ENCODE measurements at regions not wholly inside any gene's neighbourhood (a gene's known extent, or its start where the extent isn't known, plus 50 kb on each side); places are given as distances from the start of the nearest gene placed in this dataset.
"Not testable (repeated sequence)": the region's sequence is repeated elsewhere in the genome, so short reads cannot be mapped to it uniquely, and the experiment has no call there.

DNA sequence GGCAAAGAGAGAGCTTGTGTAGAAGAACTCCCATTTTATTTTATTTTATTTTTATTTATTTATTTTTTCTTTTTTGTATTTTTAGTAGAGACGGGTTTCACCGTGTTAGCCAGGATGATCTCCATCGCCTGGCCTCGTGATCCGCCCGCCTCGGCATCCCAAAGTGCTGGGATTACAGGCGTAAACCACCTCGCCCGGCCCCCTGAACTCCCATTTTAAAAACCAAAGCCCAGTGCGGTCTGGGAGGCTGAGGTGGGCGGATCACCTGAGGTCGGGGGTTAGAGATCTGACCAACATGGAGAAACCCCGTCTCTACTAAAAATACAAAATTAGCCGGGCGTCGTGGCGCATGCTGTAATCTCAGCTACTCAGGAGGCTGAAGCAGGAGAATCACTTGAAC is 267.8 kb upstream of the ZNF804A start:
- not testable (repeated sequence) for DNase-seq (ENCODE audit: low read depth)

DNA sequence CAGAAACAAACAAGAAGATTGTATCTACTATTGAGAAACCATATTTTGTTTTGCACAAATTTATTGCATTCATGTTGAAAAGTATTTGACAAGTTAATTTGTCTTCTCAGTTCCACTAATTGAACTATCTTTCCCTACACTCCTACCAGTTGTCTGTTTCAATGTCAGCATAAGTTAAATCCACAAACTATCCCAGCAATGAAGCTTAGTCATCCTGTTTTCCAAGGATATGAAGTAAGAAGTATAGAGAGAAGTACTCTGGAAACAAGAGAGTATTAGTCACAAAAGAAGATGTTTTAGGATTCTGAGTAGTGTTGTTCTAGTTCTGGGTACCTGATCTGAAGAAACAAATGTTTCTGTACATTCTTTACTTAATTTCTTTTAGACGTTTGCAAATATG is 261.6 kb upstream of the ZNF804A start:
- no peak for DNase-seq (ENCODE audit: low read depth)

DNA sequence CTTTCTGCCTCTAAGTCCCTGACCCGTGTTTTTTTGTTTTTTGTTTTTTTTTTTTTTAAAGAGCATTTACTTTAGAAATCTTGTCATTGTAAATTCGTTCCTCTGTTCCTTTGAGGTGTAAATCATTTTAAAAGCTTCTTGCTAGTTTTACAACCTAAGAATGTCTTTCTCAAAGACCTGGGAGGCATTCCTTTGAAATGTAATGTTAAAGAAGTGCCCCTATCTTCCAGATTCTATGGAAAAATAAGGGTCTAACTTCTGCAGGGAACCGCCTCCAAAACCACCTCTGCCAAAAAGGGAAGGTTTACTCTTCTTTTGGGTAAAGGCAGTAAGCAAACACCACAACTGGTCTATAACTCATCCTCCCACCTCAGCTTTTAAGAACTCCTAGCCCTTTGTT is 259.6 kb upstream of the ZNF804A start:
- DNase-seq (ENCODE audit: low read depth), result no peak

DNA sequence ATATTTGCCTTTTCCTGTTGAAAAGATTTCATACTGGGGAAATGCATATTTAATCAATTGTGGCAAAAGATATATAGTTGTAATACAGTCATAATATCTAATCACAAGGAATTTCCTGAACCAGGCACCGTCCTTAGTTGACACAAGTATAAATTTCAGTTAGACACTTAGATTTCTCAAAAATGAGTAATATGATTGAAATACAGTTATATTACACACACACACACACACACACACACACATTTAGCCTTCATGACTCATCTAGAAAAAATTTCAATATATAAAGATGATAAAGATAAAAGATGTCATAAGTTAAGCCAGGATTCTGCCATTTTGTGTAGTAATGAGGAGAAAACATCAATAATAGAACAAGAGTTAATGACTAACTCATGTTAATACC is 258.4 kb upstream of the ZNF804A start:
- DNase-seq (ENCODE audit: low read depth), result no peak

DNA sequence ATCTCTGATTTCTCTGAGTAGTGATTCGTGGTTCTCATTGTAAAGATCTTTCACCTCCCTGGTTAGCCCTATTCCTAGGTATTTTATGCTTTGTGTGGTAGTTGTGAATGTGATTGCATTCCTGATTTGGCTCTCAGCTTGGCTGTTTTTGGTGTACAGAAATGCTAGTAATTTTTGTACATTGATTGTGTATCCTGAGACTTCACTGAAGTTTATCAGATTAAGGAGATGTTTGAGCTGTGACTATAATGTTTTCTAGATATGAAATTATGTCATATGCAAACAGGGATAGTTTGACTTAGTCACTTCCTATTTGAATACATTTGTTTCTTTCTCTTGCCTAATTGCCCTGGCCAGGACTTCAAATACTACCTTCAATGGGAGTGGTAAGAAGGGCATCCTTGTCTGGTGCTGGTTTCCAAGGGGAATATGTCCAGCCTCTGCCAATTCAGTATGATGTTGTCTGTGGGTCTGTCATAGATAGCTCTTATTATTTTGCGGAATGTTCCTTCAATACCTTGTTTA is 251.9 kb upstream of the ZNF804A start:
- no peak for DNase-seq (ENCODE audit: low read depth)

DNA sequence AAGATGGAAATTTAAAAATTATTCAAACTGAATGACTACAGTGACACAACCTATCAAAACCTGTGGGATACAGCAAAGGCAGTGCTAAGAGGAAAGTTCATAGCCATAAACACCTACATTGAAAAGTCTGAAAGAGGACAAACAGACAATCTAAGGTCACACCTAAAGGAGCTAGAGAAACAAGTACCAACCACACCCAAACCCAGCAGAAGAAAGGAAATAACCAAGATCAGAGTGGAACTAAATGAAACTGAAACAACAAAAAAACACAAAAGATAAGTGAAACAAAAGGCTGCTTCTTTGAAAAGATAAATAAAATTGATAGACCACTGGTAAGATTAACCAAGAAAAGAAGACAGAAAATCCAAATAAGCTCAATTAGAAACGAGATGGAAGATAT is 247.2 kb upstream of the ZNF804A start:
- no peak for DNase-seq (ENCODE audit: low read depth)

DNA sequence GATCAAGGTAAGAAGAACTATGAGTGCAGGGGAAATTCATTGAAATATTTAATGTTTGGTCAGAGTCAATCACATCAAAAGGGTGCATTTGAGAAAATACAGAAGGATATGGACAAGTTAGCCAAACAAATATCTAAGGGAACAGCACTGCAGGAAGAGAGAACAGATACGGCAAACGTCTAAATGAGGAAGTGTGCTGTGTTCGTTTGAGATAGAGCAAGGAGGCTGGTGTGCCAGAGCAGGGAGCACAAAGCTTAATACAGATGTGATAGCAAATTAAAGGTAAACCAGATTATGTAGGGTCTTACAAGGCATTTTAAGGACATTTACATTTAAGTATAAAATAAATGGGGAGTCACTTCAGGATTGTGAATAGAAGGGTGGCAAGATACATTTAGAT is 241.3 kb upstream of the ZNF804A start:
- DNase-seq (ENCODE audit: low read depth), result no peak

DNA sequence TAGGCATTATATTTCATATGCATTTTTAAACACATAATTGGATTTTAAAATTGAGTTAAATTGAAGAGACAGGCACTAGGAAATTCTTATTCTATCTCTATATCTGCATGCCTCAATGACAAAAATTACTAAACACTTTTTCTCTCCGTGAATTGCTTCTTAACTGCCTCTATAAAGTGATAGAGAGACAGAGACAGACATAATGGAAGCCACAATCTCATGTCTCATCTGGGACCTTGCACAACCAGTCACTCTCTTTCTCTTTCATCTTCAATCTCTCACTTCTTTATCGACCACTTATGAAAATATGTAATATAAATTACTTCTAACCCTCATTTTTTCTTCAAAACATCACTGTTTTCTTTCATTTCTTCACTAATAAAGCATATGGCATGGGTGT is 238.9 kb upstream of the ZNF804A start:
- DNase-seq (ENCODE audit: low read depth), result no peak

DNA sequence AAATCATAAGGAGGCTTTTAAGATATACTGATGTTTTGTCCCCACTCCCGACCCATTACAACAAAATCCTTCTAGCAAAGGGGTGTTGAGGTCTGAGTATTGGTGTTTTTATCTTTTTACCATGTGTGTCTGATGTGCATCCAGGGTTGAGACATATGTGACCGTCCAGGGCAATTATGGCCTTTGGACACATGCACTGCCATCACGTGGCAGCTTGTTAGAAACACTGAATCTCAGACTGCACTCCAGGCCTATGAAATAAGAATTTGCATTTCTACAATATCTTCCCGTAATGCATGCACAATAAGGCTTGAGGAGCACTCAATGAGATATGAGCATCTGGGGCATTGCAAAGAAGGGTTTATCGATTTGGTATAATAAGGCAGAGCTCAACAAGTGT is 235.1 kb upstream of the ZNF804A start:
- no peak for DNase-seq (ENCODE audit: low read depth)

DNA sequence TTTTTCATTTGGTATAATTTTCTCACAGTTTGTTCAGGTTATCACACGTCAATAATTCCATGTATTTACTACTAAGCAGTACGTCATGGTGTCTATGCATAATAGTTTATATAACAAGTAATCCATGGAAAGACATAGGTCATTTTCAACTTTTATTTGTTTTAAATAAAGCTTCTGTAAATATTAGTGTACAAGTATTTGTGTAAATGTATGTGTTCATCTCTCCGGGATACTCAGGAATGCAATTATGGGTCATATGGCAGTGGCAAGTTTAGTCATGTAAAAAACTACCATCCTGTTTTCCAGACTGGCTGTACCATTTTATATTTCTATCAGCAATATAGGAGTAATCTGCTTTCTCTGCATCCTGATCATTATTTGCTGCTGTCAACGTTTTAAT is 231.1 kb upstream of the ZNF804A start:
- DNase-seq (ENCODE audit: low read depth), result no peak

DNA sequence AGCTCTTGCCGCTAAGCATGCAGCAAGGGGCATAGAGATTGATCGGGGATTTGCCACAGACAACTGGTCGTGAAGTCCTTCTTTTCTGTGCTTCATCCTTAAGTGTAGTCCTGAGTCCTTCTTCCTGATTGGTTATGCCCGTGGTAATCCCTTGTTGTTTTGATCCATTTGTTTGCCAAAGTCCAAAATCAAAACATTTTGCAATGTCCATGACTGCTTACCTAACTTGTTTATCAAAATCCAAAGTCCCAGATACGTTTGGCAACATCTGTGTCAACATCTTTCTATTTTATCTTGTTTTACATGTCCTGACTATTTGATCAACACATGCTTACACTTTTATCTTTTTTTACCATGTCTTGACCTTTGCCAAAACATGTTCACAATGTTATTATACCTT is 229.0 kb upstream of the ZNF804A start:
- DNase-seq (ENCODE audit: low read depth), result no peak

DNA sequence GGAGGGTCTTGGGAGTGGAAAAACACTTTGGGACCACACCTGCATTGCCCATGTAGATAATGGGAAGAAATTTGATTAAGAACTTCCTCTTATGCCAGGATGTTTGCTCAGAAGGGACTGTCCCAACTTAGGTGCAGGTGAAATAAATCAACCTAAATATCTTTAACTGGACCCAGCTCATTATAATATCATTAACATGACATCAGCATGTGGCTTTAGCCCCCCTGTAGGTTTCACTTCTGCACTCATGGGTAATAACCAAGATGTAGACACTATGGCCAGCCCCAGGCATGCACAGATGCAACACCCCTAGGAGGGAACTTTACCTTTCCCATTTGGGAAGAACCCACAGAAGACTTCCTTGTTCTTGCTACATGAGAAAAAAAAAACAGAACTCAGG is 227.4 kb upstream of the ZNF804A start:
- no peak for DNase-seq (ENCODE audit: low read depth)

DNA sequence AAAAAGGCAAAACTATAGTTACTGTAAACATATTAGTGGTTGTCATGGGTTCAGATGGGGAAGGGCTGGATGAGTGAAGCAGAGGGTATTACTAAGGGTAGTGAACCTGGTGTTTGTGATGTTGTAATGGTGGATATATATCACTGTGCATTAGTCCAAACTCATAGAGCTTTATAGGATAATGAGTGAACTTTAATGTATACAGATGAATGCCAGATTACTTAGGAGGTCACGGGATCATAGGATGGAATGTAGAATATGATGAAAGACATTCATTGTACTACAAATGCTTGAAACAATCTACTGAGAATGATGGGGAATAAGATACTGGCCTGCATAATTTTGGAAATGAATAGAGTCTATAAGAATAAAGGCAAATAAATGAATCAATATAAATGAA is 226.7 kb upstream of the ZNF804A start:
- no peak for DNase-seq (ENCODE audit: low read depth)

DNA sequence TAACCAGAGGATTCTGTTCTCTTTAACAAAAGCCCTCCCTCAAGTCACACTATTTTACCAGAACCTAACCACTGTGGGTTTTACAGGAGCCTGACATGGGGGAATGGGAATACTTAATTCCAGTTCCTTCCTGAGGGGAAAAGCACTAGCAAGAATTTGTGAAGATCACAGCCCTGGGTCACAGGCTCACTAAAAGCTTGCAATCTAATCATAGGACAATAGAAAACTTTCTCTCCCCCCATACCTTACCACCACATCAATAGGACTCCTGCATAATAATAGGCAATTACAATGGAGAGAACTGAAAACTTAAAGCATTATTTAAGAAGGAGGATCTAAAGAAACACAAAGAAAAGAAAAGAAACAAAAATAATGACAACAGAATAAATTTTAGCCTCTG is 225.8 kb upstream of the ZNF804A start:
- no peak for DNase-seq (ENCODE audit: low read depth)

DNA sequence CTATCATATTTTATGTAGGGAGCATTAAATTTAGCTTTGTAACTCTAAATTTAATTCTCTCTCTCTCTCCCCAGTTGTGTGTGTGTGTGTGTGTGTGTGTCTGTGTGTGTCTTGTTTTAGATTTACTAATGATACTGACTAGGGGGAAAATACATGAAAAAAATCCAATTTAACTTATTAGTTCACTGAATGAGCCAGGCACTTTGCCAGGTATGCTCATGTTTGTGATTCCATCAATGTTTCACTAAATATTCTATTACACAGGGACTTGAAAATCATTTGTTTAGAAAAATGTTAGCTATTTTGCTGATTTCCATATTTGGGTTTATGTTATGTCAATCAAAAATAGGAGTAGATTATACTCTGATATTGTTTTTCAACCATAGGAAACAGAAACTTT is 203.7 kb upstream of the ZNF804A start:
- no peak for DNase-seq (ENCODE audit: low read depth)

DNA sequence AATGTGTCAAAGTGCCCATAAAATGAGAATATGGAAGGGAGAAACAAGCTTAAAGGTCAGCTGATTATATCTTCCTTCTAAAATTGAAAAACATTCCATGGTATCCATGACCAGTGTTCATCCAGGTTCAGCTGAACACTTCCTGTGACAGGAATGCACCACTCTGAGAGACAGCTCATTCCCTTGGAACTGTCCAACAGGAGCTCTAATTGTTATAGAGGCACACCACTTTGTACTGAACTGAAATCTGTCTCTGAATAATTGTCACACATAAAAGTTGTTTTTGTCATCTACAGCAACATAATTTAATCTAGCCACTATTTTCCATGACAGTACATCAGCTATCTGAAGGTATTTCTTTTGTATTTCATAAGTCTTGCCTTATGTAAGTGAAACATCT is 195.9 kb upstream of the ZNF804A start:
- DNase-seq (ENCODE audit: low read depth), result no peak

DNA sequence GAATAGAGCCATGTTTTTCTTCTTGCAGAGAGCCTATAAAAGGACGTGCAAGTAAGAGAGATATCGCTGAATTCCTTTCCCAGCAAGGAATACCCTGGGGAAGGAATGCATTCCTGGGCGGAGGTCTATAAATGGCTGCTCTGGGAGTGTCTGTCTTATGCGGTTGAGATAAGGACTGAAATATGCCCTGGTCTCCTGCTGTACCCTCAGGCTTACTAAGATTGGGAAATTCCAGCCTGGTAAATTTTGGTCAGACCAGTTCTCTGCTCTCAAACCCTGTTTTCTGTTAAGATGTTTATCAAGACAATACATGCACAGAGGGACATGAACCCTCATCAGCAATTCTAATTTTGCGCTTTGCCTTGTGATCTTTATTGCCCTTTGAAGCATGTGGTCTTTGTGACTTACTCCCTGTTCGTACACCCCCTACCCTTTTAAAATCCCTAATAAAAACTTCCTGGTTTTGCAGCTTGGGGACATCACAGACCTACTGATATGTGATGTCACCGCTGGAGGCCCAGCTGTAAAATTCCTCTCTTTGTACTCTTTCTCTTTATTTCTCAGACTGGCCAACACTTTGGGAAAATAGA is 191.2 kb upstream of the ZNF804A start:
- not testable (repeated sequence) for DNase-seq (ENCODE audit: low read depth)

DNA sequence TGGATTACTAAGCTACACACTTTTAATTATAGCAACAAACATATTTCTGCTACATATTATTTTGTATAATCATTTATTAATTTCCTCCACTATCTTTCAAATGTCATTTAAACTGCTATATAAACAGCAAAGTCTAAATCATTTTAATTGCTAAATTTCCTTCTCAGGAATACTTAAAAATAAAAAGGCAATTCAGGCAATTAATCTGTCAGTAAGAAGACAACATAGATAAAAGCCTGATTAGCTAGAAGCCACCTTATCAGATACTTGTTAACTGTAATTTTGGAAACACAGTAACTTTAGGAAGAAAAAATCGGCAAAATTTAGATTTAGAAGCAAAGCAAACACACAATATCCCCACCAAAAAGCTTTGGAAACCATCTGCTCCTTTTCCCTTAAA is 188.2 kb upstream of the ZNF804A start:
- no peak for DNase-seq (ENCODE audit: low read depth)

DNA sequence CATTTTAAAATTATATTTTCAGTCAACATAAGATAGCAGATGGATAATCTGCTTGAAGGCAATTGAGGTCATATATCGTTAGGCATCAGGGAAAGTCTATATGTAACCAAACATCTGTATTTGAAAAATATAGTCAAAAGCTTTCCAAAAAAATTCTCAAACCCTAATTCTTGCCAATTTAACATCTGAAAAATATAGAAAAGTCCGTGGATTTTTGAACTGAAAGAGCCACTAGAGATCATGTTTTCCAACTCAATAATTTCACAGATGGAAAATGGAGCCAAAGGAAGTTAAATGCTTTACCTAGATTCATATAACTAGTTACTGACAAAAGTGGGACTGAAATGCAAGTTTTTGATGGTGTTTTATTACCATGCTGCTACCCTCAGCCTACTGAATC is 185.1 kb upstream of the ZNF804A start:
- no peak for DNase-seq (ENCODE audit: low read depth)

DNA sequence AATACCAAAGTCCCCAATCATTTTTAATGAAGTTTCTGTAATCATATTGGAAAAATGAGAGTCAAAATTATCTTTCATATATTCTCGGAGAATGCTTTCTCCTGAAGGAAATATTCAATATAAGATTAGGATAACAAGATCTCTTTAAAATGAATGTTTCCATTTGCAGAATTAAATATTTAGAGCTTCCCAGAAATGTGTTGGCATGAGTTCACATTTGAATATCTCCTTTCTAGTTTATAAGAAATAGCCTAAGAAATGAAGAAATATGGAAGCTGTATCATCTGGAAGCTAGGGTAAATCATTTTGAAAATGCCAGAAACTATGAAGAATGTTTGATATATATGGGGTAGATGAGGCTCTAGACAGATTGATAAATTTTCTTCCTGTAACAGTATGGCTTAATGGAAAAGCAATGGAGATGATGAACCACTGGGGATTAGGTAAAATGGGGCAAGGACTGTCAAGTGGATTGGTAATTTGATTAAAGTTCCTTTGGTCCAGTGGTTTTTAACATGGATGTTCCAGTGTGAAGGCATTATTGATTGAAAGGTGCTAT is 184.6 kb upstream of the ZNF804A start:
- no peak for DNase-seq (ENCODE audit: low read depth)

DNA sequence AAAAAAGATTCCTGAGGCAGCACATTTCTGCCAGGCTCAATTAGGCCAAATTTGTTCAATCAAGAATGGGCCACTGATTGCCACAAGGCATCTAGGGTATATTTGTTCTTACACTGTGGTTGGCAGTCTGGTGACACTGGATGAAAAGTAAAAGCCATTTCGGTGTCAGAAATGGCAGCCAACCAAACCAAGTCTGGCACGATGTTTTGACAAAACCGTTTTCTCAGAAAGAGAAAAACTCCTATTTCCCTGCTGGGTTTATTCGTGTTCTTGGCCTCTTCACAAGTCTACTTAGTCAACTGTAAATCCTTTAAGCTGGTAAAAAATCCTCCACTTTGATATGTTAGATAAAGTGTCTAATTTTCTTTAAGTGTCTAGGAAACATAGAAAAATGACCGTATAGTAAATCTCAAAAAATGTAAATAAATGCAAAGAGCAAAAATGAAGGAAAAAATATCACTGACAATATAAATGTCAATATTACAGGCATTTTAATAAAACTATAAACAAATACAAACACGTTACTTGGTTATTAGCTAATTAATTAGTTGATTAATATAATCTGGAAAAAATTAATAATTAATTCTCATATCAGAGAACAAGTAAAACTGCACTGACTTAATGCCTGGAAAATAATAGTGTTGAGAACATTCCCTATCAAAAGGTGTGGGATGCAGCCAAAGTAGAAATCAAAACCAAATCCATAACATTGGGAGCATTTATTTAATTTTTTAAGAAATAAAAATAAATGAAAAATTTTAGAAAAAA is 182.0 kb upstream of the ZNF804A start:
- no peak for DNase-seq (ENCODE audit: low read depth)

DNA sequence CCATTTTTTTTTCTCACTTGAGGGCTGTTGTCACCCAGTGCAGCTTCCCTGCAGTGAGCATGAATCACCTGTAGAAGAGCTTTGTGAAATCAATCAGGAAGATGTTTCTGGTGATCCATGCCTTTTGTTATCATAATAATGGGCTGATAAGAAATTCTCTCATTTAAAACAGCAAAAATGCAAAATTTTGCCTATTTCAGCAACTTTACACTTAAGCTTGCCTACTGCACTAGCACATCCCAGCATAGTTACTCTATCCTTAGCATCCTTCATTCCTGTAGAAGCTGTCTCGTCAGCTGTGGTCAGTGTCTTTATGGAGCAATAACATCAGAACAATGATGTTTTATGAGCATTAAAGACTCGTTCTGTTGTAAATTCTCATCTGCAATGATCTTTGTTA is 178.6 kb upstream of the ZNF804A start:
- DNase-seq (ENCODE audit: low read depth), result no peak

DNA sequence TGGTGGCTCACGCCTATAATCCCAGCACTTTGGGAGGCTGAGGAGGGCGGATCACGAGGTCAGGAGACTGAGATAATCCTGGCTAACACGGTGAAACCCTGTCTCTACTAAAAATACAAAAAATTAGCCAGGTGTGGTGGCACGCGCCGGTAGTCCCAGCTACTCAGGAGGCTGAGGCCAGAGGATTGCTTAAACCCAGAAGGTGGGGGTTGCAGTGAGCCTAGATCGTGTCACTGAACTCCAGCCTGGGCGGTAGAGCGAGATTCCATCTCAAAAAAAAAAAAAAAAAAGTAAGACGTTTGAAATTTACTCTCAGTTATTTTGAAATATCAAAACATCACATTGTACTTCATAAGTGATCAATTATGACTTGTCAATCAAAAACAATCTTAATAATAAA is 176.9 kb upstream of the ZNF804A start:
- not testable (repeated sequence) for DNase-seq (ENCODE audit: low read depth)

Data from M059J (cell line).